GM12878 (cell line): ENCODE measurements at regions not wholly inside any gene's neighbourhood (a gene's known extent, or its start where the extent isn't known, plus 50 kb on each side); places are given as distances from the start of the nearest gene placed in this dataset.

ENCODE experiments used
- ATAC-seq: fragments of 200-7000 bp; cut with Tn5 transposase; 3 replicates; pipeline ENCODE4 v1.9.1; 2020; ENCODE audit warnings: mild to moderate bottlenecking, moderate library complexity
- BruUV-seq: library from RNA; stranded (reverse); fragments of 400-500 nt; replicated peaks from 2 replicates; lab custom pipeline; 2021; lab: Mats Ljungman, UMichigan
- CTCF ChIA-PET: fragments of 300-600 bp; sonication (Branson Sonifier 250); formaldehyde crosslinking; extraction: SDS; loops from one replicate; lab custom pipeline; 2021; ENCODE audit warnings: inconsistent platforms; lab: Yijun Ruan, JAX
- POLR2A ChIA-PET: fragments of 350-600 bp; formaldehyde crosslinking; extraction: SDS; loops from one replicate; lab custom pipeline; 2021; ENCODE audit warnings: inconsistent platforms; lab: Charles Lee
- RAD21 ChIA-PET: fragments of 300-600 bp; sonication (Branson Sonifier 250); formaldehyde crosslinking; loops from one replicate; lab custom pipeline; 2023; ENCODE audit warnings: antibody characterized with exemption; ENCODE audit not compliant: unreplicated experiment; lab: Charles Lee
- SMC1A ChIA-PET: fragments of 300-600 bp; sonication (Branson Sonifier 250); formaldehyde crosslinking; loops from one replicate; lab custom pipeline; 2023; ENCODE audit not compliant: unreplicated experiment, uncharacterized antibody; lab: Charles Lee
- DNase-seq: peaks from one replicate; pipeline ENCODE4 v3.0.0-alpha.2; 2011; ENCODE audit warnings: low read depth, low spot score
- FAIRE-seq: peaks from 3 replicates; lab custom pipeline; 2011; peaks lifted over from hg19 to GRCh38; lab: Jason Lieb, UNC
- H2AFZ ChIP-seq: 2 replicates; pipeline ENCODE4 v1.6.0; 2011; ENCODE audit warnings: low read depth, low read length, control low read depth; ENCODE audit not compliant: control insufficient read depth
- H3K27ac ChIP-seq: 2 replicates; pipeline ENCODE4 v1.5.1; 2011; ENCODE audit warnings: control low read depth; ENCODE audit not compliant: control insufficient read depth, insufficient read depth
- H3K27me3 ChIP-seq, 2 experiments: replicated peaks in 1 of 2; 2 replicates each; pipeline versions ENCODE4 v1.6.0 to v1.6.1; 2011; ENCODE audit warnings: low read length in 1 of 2; ENCODE audit not compliant: control insufficient read depth in 2 of 2, insufficient read depth in 2 of 2
- H3K36me3 ChIP-seq, 2 experiments: 2 replicates each; pipeline ENCODE4 v1.5.1; 2011; ENCODE audit warnings: low read length in 1 of 2; ENCODE audit not compliant: control insufficient read depth in 2 of 2, insufficient read depth in 2 of 2
- H3K4me1 ChIP-seq: 2 replicates; pipeline ENCODE4 v1.6.1; 2011; ENCODE audit warnings: mild to moderate bottlenecking, low read length, moderate library complexity, mixed read lengths; ENCODE audit not compliant: control insufficient read depth, insufficient read depth
- H3K4me2 ChIP-seq: 2 replicates; pipeline ENCODE4 v1.6.0; 2011; ENCODE audit warnings: control low read depth; ENCODE audit not compliant: control insufficient read depth, insufficient read depth
- H3K4me3 ChIP-seq: fragments of 200-600 bp; sonication (generic); 2 replicates; pipeline ENCODE4 v1.5.1; 2016
- H3K79me2 ChIP-seq: 2 replicates; pipeline ENCODE4 v1.6.0; 2011; ENCODE audit warnings: low read length; ENCODE audit not compliant: control insufficient read depth, insufficient read depth
- H3K9ac ChIP-seq: 2 replicates; pipeline ENCODE4 v1.8.0; 2011; ENCODE audit warnings: low read length, control low read depth, mixed read lengths; ENCODE audit not compliant: control insufficient read depth, insufficient read depth
- H3K9me3 ChIP-seq: replicated peaks from 3 replicates; pipeline ENCODE4 v1.5.1; 2011; ENCODE audit warnings: mild to moderate bottlenecking, low read length; ENCODE audit not compliant: control insufficient read depth, insufficient read depth
- H4K20me1 ChIP-seq: 2 replicates; pipeline ENCODE4 v1.6.0; 2011; ENCODE audit not compliant: control insufficient read depth, insufficient read depth
- CBX3 ChIP-seq: fragments of 200-600 bp; sonication (generic); IDR thresholded peaks from 2 replicates; pipeline ENCODE4 v1.6.1; 2016; ENCODE audit warnings: low read depth, borderline replicate concordance
- JUNB ChIP-seq: IDR thresholded peaks from 2 replicates; pipeline ENCODE4 v1.6.1; 2016; ENCODE audit warnings: antibody characterized with exemption, mild to moderate bottlenecking
- NFXL1 ChIP-seq: fragments of 450-650 bp; IDR thresholded peaks from 2 replicates; pipeline ENCODE4 v1.6.1; 2017; ENCODE audit warnings: antibody characterized with exemption, mild to moderate bottlenecking, borderline replicate concordance
- POLR2AphosphoS2 ChIP-seq: IDR thresholded peaks from 2 replicates; pipeline ENCODE4 v1.6.1; 2011; ENCODE audit warnings: low read depth, mild to moderate bottlenecking, low read length, improper control_type of control experiment, moderate library complexity
- SP1 ChIP-seq: IDR thresholded peaks from one replicate; pipeline ENCODE4 v1.6.1; 2011; ENCODE audit warnings: low read depth, low read length
- SUPT20H ChIP-seq: IDR thresholded peaks from 2 replicates; pipeline ENCODE4 v1.6.1; 2011; ENCODE audit warnings: low read depth, mild to moderate bottlenecking, low read length, moderate library complexity, borderline replicate concordance; ENCODE audit not compliant: control insufficient read depth
- ZNF217 ChIP-seq: fragments of 450-650 bp; IDR thresholded peaks from 2 replicates; pipeline ENCODE4 v1.6.1; 2017; ENCODE audit warnings: antibody characterized with exemption, mild to moderate bottlenecking
- WGBS: methylation state at CpG from one replicate; pipeline ENCODE4 v1.1.6; 2016; ENCODE audit warnings: low lambda C conversion rate; ENCODE audit not compliant: insufficient replicate concordance, insufficient coverage; ENCODE audit errors: missing lambda C conversion rate; 5-methylcytosine and 5-hydroxymethylcytosine counted together
- in situ Hi-C: fragments of 300-500 bp; cut with MboI; formaldehyde crosslinking; loops from 9 replicates; pipeline ENCODE4 v1.14.3; 2018; ENCODE audit warnings: mixed read lengths
- intact Hi-C: fragments of 100-400 bp; cut with micrococcal nuclease; formaldehyde crosslinking; loops from one replicate; pipeline ENCODE4 v1.14.2; 2022; ENCODE audit not compliant: unreplicated experiment
- TF ChIP-seq, protein P1 (sequence below): fragments of 450-650 bp; IDR thresholded peaks from 2 replicates; pipeline ENCODE4 v1.6.1; 2016; ENCODE audit warnings: mild to moderate bottlenecking, moderate library complexity, borderline replicate concordance
- TF ChIP-seq, protein P2 (sequence below): fragments of 450-650 bp; IDR thresholded peaks from 2 replicates; pipeline ENCODE4 v1.6.1; 2018; ENCODE audit warnings: borderline replicate concordance, mild to moderate bottlenecking; ENCODE audit not compliant: partially characterized antibody
- TF ChIP-seq, protein P3 (sequence below): IDR thresholded peaks from 2 replicates; pipeline ENCODE4 v1.6.1; 2012; ENCODE audit warnings: low read depth, low read length, improper control_type of control experiment
- TF ChIP-seq, protein P4 (sequence below): fragments of 150-350 bp; IDR thresholded peaks from 2 replicates; pipeline ENCODE4 v1.6.1; 2014; ENCODE audit warnings: mild to moderate bottlenecking, low read depth, low read length

DNA sequence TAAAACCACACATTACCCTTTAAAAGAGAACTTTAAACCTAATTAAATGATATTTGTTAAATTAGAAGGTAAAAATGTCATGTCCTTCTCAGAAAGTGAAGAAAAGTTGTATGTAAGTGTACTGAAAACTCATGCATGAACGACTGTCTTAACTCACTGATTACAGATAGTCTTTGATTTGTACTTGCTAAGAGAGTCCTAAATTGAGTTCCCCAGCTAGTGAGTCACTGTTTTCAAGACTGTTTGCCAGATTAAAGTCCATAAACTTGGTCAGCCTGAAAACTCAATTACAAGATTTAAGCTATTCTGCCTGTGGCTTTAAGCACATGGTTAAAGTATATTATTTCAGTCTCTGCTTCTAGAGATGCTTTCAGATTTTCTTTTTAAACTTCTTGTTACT lies 124.9 kb upstream of the ZCCHC13 start:
- Histone ChIP-seq H3K9ac (no peak overlapping the region), H3K79me2 (no peaks in the 10 kb centered on the region), H3K36me3 (no peaks in the 10 kb centered on the region), H3K27me3 (no peaks in the 10 kb centered on the region), H2AFZ (no peak overlapping the region), H3K4me1 (no peaks in the 10 kb centered on the region), H4K20me1 (no peaks in the 10 kb centered on the region), H3K27ac (no peak overlapping the region), H3K9me3 (no peaks in the 10 kb centered on the region), H3K4me2 (no peak overlapping the region), H3K4me3 (no peak overlapping the region)
- TF ChIP-seq SUPT20H (no peak), NFXL1 (no peak), SP1 (no peak), CBX3 (no peak), JUNB (no peak), POLR2AphosphoS2 (no peak), ZNF217 (no peak)
- TF ChIP-seq, protein P1, sequence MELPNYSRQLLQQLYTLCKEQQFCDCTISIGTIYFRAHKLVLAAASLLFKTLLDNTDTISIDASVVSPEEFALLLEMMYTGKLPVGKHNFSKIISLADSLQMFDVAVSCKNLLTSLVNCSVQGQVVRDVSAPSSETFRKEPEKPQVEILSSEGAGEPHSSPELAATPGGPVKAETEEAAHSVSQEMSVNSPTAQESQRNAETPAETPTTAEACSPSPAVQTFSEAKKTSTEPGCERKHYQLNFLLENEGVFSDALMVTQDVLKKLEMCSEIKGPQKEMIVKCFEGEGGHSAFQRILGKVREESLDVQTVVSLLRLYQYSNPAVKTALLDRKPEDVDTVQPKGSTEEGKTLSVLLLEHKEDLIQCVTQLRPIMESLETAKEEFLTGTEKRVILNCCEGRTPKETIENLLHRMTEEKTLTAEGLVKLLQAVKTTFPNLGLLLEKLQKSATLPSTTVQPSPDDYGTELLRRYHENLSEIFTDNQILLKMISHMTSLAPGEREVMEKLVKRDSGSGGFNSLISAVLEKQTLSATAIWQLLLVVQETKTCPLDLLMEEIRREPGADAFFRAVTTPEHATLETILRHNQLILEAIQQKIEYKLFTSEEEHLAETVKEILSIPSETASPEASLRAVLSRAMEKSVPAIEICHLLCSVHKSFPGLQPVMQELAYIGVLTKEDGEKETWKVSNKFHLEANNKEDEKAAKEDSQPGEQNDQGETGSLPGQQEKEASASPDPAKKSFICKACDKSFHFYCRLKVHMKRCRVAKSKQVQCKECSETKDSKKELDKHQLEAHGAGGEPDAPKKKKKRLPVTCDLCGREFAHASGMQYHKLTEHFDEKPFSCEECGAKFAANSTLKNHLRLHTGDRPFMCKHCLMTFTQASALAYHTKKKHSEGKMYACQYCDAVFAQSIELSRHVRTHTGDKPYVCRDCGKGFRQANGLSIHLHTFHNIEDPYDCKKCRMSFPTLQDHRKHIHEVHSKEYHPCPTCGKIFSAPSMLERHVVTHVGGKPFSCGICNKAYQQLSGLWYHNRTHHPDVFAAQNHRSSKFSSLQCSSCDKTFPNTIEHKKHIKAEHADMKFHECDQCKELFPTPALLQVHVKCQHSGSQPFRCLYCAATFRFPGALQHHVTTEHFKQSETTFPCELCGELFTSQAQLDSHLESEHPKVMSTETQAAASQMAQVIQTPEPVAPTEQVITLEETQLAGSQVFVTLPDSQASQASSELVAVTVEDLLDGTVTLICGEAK = no peak
- TF ChIP-seq, protein P2, sequence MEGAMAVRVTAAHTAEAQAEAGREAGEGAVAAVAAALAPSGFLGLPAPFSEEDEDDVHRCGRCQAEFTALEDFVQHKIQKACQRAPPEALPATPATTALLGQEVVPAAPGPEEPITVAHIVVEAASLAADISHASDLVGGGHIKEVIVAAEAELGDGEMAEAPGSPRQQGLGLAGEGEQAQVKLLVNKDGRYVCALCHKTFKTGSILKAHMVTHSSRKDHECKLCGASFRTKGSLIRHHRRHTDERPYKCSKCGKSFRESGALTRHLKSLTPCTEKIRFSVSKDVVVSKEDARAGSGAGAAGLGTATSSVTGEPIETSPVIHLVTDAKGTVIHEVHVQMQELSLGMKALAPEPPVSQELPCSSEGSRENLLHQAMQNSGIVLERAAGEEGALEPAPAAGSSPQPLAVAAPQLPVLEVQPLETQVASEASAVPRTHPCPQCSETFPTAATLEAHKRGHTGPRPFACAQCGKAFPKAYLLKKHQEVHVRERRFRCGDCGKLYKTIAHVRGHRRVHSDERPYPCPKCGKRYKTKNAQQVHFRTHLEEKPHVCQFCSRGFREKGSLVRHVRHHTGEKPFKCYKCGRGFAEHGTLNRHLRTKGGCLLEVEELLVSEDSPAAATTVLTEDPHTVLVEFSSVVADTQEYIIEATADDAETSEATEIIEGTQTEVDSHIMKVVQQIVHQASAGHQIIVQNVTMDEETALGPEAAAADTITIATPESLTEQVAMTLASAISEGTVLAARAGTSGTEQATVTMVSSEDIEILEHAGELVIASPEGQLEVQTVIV = no peak
- TF ChIP-seq, protein P3, sequence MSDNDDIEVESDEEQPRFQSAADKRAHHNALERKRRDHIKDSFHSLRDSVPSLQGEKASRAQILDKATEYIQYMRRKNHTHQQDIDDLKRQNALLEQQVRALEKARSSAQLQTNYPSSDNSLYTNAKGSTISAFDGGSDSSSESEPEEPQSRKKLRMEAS = no peak
- TF ChIP-seq, protein P4, sequence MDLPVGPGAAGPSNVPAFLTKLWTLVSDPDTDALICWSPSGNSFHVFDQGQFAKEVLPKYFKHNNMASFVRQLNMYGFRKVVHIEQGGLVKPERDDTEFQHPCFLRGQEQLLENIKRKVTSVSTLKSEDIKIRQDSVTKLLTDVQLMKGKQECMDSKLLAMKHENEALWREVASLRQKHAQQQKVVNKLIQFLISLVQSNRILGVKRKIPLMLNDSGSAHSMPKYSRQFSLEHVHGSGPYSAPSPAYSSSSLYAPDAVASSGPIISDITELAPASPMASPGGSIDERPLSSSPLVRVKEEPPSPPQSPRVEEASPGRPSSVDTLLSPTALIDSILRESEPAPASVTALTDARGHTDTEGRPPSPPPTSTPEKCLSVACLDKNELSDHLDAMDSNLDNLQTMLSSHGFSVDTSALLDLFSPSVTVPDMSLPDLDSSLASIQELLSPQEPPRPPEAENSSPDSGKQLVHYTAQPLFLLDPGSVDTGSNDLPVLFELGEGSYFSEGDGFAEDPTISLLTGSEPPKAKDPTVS = no peak
- POLR2A ChIA-PET = no interaction called here
- intact Hi-C loops (no loop called here), in situ Hi-C loops (no loop called here)
- DNase-seq = no peak
- CTCF ChIA-PET = no interaction called here
- RAD21 ChIA-PET = no interaction called here
- 71% methylated on average over 1 of the region's 1 CpG for WGBS
- no peak for FAIRE-seq
- SMC1A ChIA-PET = interaction anchor here (0.6 kb wide), 1 partner anchor 43 kb away, joined by 3 read pairs; no protein-coding TSS in a partner anchor
- no TSS peak for BruUV-seq
- no peak for ATAC-seq
